T-helper 17 cell (primary cell): ENCODE measurements at regions not wholly inside any gene's neighbourhood (a gene's known extent, or its start where the extent isn't known, plus 50 kb on each side); places are given as distances from the start of the nearest gene placed in this dataset.
"Not testable (repeated sequence)": the region's sequence is repeated elsewhere in the genome, so short reads cannot be mapped to it uniquely, and the experiment has no call there.

Source experiments
- ATAC-seq: fragments of 150-1000 bp; cut with Tn5 transposase; 2 replicates; pipeline ENCODE4 v1.10.0; 2021; ENCODE audit warnings: mild to moderate bottlenecking, moderate library complexity
- DNase-seq, 3 donors: peaks; one replicate each; pipeline versions ENCODE4 v3.0.0 to v3.0.0-alpha.2; 2020 to 2021
- H3K9me3 ChIP-seq: one replicate; pipeline ENCODE4 v1.7.0; 2013; ENCODE audit warnings: low read length, mild to moderate bottlenecking; ENCODE audit not compliant: control insufficient read depth, poor library complexity, severe bottlenecking
- H3K27ac Mint-ChIP-seq: one replicate; pipeline ENCODE4 v1.8.0; 2022; ENCODE audit warnings: mild to moderate bottlenecking, moderate library complexity, mixed read lengths
- H3K27me3 Mint-ChIP-seq: one replicate; pipeline ENCODE4 v1.8.0; 2022; ENCODE audit warnings: mixed read lengths
- H3K36me3 Mint-ChIP-seq: one replicate; pipeline ENCODE4 v1.8.0; 2022; ENCODE audit warnings: low read depth, mixed read lengths
- H3K4me1 Mint-ChIP-seq: one replicate; pipeline ENCODE4 v1.8.0; 2022; ENCODE audit warnings: mild to moderate bottlenecking, mixed read lengths
- H3K4me3 Mint-ChIP-seq: one replicate; pipeline ENCODE4 v1.8.0; 2022; ENCODE audit warnings: mild to moderate bottlenecking, moderate library complexity, mixed read lengths

DNA sequence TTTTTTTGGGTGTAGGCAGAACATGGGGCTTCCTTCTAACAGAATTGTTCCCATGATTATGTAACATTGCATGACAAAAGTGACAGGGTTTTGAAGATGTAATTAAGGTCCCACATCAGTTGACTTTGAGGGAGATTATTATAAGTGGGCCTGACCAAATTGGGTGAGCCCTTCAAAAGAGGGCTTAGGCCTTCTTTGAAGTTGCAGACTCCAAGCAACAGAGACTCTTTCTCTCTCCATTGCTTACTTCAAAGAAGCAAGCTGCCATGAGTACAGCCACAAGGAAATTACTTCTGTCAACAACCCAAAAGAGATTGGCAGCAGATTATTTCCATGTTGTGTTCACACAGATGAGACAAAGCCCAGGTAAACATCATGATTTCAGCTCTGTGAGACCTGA, 348.2 kb downstream of the PDCD6IP start:
- no peak overlapping the region for H3K27ac Mint-ChIP-seq
- no peak for DNase-seq
- H3K4me1 Mint-ChIP-seq, result no peaks in the 10 kb centered on the region
- no peak for ATAC-seq
- H3K9me3 ChIP-seq, result no peaks in the 10 kb centered on the region
- H3K27me3 Mint-ChIP-seq, result no peaks in the 10 kb centered on the region
- H3K36me3 Mint-ChIP-seq, result peaks cover 3% of the 10 kb centered on the region
- H3K4me3 Mint-ChIP-seq, result no peak overlapping the region

DNA sequence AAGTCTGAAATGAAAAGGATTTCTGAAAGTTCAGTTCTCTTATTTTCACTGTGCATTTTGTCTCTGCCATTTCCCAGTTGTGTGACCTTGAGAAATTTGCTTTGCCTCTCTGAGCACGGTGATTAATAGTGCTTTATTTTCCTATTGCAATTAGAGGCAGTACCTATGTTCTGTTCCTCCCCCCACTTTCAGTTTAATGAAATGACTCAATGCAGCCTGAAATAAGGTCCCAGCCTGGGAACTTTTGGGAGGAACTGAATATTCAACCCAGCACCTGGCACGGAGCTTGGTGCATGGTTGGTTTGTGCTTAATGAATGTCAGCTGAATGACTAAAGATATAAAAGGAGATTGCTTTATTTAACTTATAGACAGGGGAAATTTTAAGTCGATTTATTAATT, 352.6 kb downstream of the PDCD6IP start:
- no peak overlapping the region for H3K27ac Mint-ChIP-seq
- H3K36me3 Mint-ChIP-seq, result no peaks in the 10 kb centered on the region
- no peaks in the 10 kb centered on the region for H3K9me3 ChIP-seq
- DNase-seq (no peak), ATAC-seq (no peak)
- no peak overlapping the region for H3K4me3 Mint-ChIP-seq
- no peaks in the 10 kb centered on the region for H3K27me3 Mint-ChIP-seq
- no peaks in the 10 kb centered on the region for H3K4me1 Mint-ChIP-seq

DNA sequence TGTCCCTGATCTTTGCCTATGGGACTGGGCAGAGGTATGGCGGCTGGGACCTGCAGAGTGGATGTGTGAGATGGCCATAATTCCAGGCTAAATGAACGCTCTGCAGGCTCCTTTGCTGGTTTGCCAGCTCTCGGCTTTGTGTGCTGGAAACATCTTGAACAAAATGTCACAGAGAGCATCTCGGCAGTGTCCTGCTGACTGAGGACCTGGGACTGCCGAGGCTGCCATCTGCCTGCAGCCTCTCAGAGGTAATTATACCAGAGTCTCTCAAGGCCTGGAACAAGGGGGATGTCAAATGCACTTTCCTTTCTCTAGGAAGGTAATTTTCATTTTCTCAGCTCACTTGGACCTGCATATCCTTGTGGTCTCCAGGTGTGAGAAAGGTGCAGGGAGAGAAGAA, 354.2 kb downstream of the PDCD6IP start:
- ATAC-seq (no peak), DNase-seq (no peak)
- Mint-ChIP-seq H3K4me1 (no peaks in the 10 kb centered on the region), H3K27ac (no peak overlapping the region), H3K36me3 (no peaks in the 10 kb centered on the region), H3K27me3 (no peaks in the 10 kb centered on the region), H3K4me3 (no peak overlapping the region)
- H3K9me3 ChIP-seq, result no peaks in the 10 kb centered on the region

DNA sequence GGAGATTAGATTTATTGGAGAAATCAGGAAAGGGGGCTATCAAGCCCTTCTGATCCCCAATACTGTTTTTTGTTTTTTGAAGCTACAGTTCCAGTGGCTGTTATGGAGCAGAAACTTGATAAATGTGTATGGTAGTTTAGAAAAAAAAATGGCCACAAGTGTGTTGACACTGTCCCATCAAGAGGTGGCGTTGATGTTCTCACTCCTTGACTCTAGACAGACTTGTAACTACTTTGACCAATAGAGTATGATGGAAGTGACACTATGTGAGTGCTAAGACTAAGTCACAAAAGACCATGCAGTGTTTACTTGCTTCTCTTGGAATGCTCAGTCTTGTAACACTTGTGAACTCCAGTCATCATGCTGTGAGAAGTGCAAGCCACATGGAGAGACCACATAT, 356.7 kb downstream of the PDCD6IP start:
- H3K4me1 Mint-ChIP-seq, result no peaks in the 10 kb centered on the region
- DNase-seq, result no peak
- no peaks in the 10 kb centered on the region for H3K27me3 Mint-ChIP-seq
- H3K9me3 ChIP-seq, result no peaks in the 10 kb centered on the region
- no peak for ATAC-seq
- H3K36me3 Mint-ChIP-seq, result no peaks in the 10 kb centered on the region
- no peak overlapping the region for H3K27ac Mint-ChIP-seq
- no peak overlapping the region for H3K4me3 Mint-ChIP-seq

DNA sequence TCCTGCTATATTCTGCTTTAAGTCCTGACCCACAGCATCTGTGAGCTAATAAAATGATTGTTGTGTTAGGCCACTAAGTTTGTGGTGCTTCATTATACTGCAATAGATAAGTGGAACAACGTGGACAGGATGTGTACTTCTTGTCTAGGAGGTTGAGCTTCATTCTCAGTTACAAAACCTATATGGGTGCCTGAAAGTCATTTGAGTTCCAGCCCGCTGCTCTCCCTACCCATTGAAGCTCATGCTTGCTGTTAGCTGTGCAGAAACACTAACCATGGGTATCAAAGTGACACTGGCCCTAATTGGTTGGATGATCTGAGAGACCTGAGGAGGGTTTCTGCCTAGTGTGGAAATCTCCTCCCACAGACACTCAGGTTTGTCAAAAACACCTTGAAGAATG, 357.2 kb downstream of the PDCD6IP start:
- Mint-ChIP-seq H3K27ac (no peak overlapping the region), H3K27me3 (no peaks in the 10 kb centered on the region), H3K36me3 (no peaks in the 10 kb centered on the region), H3K4me1 (no peaks in the 10 kb centered on the region), H3K4me3 (no peak overlapping the region)
- DNase-seq, result no peak
- H3K9me3 ChIP-seq, result no peaks in the 10 kb centered on the region
- no peak for ATAC-seq

DNA sequence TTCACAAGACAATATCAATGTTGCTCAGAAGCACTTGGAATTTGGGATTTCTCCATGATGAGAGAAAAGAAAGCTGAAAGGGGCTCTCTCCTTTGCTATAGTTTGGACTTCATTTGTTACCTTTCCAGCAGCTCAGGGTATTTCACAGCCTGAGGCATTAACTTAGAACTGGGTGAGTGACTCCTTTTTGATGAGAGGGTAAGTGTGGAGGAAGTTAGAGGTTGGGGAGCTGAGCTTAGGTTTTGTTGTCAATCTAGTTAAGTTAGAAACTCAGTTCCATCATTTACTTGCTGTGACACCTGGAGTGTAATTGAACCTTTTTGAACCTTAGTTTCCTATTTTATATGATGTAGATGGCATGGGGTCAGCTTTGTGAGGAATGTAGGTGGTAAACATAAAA, 359.1 kb downstream of the PDCD6IP start:
- no peak overlapping the region for H3K27ac Mint-ChIP-seq
- H3K4me1 Mint-ChIP-seq, result no peaks in the 10 kb centered on the region

DNA sequence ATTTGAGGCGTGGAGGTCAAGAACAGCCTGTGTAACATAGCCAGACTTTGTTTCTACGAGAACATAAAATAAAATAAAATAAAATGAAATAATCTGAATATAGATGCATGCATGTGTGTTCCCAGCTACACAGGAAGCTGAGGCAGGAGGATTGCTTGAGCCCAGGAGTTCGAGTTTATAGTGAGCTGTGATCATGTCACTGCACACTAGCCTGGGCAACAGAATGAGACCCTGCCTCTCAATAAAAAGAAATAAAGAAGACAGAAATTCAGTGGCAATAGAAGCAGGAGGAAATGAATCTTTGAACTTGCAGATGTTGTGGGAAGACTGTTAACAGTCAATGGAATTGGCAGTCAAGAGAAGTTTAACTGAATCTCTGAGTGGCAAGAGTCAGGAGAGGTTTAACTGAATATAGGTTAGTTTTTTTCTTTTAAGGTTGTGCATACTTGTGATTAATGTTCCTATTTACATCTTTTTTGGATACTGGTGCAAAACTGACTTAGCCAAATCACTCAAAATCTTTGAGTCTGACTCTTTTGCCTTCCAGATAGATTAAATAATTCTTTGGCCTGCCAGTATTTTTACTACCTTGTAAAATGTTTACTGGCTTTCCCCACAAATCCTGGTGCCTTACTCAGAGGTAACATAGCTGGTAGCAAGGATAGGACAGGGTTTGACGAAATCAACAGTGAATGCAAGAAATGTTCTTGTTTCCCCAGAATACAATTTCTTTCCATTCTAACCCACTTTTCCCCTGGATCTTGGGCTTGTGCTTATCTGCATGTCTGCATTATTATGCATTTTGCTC, 361.4 kb downstream of the PDCD6IP start:
- Mint-ChIP-seq H3K27me3 (no peaks in the 10 kb centered on the region), H3K4me1 (no peaks in the 10 kb centered on the region), H3K4me3 (no peak overlapping the region), H3K36me3 (no peaks in the 10 kb centered on the region), H3K27ac (no peak overlapping the region)
- H3K9me3 ChIP-seq, result no peaks in the 10 kb centered on the region
- no peak for ATAC-seq
- no peak for DNase-seq

More for the DNA sequence above, 359.1 kb downstream of the PDCD6IP start:
- no peaks in the 10 kb centered on the region for H3K9me3 ChIP-seq
- no peaks in the 10 kb centered on the region for H3K27me3 Mint-ChIP-seq
- DNase-seq (no peak), ATAC-seq (no peak)
- no peaks in the 10 kb centered on the region for H3K36me3 Mint-ChIP-seq
- H3K4me3 Mint-ChIP-seq, result no peak overlapping the region

DNA sequence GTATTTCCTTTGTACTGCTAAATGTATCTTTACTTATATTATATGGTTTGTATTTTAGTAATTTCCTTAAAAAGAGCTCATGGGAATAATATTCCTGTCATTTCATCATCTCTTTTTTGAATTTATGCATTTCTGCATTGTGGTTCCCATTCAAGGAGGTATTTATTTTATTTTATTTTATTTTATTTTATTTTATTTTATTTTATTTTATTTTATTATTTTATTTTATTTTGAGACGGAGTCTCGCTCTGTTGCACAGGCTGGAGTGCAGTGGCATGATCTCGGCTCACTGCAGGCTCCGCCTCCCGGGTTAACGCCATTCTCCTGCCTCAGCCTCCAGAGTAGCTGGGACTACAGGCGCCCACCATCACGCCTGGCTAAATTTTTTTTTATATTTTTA, 371.2 kb downstream of the PDCD6IP start:
- H3K4me1 Mint-ChIP-seq, H3K4me3 Mint-ChIP-seq, H3K27ac Mint-ChIP-seq, ATAC-seq, H3K27me3 Mint-ChIP-seq, DNase-seq, H3K36me3 Mint-ChIP-seq, H3K9me3 ChIP-seq: not testable (repeated sequence)

DNA sequence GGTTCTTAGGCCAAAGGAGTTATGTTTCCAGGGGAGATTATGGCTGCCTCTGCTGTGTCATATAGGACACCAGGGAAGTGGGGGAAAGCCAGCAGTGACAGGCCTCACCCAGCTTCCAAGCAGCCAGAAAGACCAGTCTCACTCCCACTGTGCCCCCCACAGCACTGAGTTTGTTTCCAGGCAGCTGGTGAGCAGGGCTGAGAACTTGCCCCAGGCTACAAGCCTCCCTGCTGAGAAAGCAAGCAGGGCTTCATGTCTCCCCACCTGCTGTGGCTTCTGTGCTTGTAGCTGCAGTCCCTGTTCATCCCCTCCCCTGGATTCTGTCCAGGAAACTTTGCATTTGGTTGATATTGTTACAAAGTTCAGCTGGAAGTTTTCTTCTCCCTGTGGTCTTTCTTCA, 376.3 kb downstream of the PDCD6IP start:
- DNase-seq (no peak), ATAC-seq (no peak)
- H3K4me1 Mint-ChIP-seq, result no peaks in the 10 kb centered on the region
- H3K36me3 Mint-ChIP-seq, result no peaks in the 10 kb centered on the region
- H3K4me3 Mint-ChIP-seq, result no peak overlapping the region
- no peaks in the 10 kb centered on the region for H3K9me3 ChIP-seq
- no peak overlapping the region for H3K27ac Mint-ChIP-seq
- H3K27me3 Mint-ChIP-seq, result peaks cover 4% of the 10 kb centered on the region

DNA sequence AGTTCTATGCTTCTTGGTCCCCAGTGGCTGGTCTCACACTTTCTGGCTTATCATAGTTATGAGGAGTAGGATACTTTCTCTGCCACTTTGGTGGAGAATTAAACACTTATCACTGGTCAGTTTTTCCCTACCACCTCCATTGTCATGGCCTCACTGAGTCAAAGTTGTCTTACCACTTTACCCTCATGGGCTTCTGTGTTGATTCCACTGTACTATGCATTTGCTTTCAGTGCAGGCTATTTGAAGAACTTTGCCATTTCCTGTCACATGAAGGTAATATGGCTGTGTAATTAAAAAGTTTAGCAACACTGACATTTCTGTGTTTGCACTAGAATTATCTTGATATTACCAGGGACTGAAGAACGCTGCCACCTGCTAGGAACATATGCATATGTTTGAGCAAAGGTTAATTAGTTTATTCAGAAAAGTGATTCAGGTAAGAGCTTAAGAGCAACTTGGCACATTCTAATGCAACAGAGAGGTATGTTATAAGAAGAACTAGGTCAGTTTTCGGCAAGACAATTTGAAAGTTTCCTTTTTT, 377.3 kb downstream of the PDCD6IP start:
- ATAC-seq (no peak), DNase-seq (no peak)
- Mint-ChIP-seq H3K4me3 (no peak overlapping the region), H3K27me3 (peaks cover 4% of the 10 kb centered on the region), H3K27ac (no peak overlapping the region), H3K36me3 (no peaks in the 10 kb centered on the region), H3K4me1 (no peaks in the 10 kb centered on the region)
- no peaks in the 10 kb centered on the region for H3K9me3 ChIP-seq

DNA sequence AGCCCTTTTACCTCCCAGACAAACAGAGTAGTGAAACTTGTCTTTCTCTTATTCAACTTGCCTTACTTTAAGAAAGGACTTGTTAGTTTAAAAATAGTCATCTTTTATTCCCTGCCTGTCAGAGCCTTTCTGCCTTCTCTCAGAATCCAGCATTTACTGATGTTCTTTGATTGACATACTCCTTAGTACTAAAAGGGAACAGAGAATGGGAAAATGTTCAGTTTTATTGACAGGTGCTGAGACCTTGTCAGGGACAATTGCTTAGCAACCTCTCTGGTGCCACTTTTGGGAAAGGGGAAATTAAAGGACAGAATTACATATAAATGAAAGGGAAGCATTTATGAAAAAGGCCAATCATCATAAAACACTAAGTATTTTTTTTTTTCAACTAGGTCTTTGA, 378.3 kb downstream of the PDCD6IP start:
- Mint-ChIP-seq H3K27ac (no peak overlapping the region), H3K4me3 (no peak overlapping the region), H3K36me3 (no peaks in the 10 kb centered on the region), H3K27me3 (peaks cover 4% of the 10 kb centered on the region), H3K4me1 (no peaks in the 10 kb centered on the region)
- no peaks in the 10 kb centered on the region for H3K9me3 ChIP-seq
- ATAC-seq, result no peak
- no peak for DNase-seq

DNA sequence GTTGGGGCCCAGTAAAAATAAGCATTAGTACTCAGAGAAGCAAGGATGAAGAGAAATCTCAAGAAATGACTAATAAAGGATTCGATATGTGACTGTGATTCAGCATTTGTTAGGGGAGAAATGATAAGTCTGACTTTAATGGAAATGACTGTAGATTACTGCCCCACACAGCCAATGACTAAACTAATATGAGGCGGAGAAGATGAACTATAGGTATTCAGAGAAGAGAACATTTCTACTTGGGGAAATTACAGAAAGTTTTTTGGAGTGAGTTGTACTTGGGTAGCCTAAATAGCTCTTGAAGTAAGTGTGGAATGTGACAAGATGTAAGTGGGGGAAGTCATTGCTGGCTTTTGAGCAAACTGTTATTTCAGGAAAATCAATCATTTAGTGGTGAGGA, 380.0 kb downstream of the PDCD6IP start:
- DNase-seq, result no peak
- Mint-ChIP-seq H3K4me1 (no peaks in the 10 kb centered on the region), H3K27ac (no peak overlapping the region), H3K27me3 (peaks cover 4% of the 10 kb centered on the region), H3K36me3 (no peaks in the 10 kb centered on the region), H3K4me3 (no peak overlapping the region)
- H3K9me3 ChIP-seq, result no peaks in the 10 kb centered on the region
- no peak for ATAC-seq

DNA sequence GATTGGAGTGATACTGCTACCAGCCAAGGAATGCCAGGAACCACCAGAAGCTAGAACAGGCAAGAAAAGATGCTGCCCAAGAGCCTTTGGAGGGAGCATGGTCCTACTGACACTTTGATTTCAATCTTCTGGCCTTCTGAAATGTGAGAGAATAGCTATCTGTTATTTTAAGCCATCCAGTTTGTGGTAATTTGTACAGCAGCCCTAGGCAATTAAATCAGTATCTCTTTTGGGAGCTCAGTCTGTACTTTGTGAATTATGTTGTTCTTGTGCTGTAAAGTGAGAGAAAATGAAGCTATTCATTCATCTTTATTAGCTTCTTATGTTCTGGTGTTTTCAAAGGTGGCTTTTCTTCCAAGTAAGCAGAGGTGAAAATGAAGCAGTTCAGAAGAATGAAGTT, 381.3 kb downstream of the PDCD6IP start:
- Mint-ChIP-seq H3K27me3 (no peaks in the 10 kb centered on the region), H3K4me1 (no peaks in the 10 kb centered on the region), H3K4me3 (no peak overlapping the region), H3K36me3 (no peaks in the 10 kb centered on the region), H3K27ac (no peak overlapping the region)
- H3K9me3 ChIP-seq, result no peaks in the 10 kb centered on the region
- DNase-seq, result no peak
- ATAC-seq, result no peak

DNA sequence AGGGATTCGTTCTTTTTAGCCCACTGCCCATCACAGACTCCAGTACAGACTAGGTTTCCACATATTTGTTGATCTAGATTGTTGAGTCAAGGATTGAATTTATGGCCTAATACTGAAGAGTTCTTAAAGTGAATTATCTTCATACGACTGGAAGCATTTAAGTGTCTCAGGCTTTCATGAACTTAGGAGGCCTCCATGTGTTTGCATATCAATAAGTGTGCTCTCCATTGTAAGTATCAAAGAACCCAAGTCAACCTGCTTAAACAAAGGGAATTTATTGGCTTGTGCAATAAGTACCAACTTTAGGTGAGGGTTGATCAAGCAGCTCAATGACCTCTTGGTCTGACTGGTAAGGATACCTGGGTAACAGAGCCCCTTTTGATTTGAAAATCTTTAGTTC, 382.1 kb downstream of the PDCD6IP start:
- Mint-ChIP-seq H3K27ac (no peak overlapping the region), H3K36me3 (no peaks in the 10 kb centered on the region), H3K4me3 (no peak overlapping the region), H3K4me1 (no peaks in the 10 kb centered on the region), H3K27me3 (no peaks in the 10 kb centered on the region)
- no peaks in the 10 kb centered on the region for H3K9me3 ChIP-seq
- DNase-seq (no peak), ATAC-seq (no peak)
